GM23338 (cell line): ENCODE measurements at regions not wholly inside any gene's neighbourhood (a gene's known extent, or its start where the extent isn't known, plus 50 kb on each side); places are given as distances from the start of the nearest gene placed in this dataset.

Source experiments
- ATAC-seq: fragments of 200-7000 bp; cut with Tn5 transposase; 3 replicates; pipeline ENCODE4 v1.9.1; 2020
- DNase-seq: peaks from one replicate; pipeline ENCODE4 v3.0.0-alpha.2; 2015; ENCODE audit warnings: low spot score
- H2AFZ ChIP-seq: fragments of 200-600 bp; sonication (generic); 2 replicates; pipeline ENCODE4 v1.8.0; 2016; ENCODE audit warnings: antibody characterized with exemption, mild to moderate bottlenecking, moderate library complexity
- H3F3A ChIP-seq: fragments of 200-600 bp; sonication (generic); replicated peaks from 2 replicates; pipeline ENCODE4 v1.8.0; 2017; ENCODE audit warnings: antibody characterized with exemption, mixed run types, low read depth
- H3K27ac ChIP-seq: fragments of 200-600 bp; sonication (generic); 2 replicates; pipeline ENCODE4 v1.6.1; 2016; ENCODE audit warnings: low read depth
- H3K27me3 ChIP-seq: fragments of 200-600 bp; sonication (generic); 2 replicates; pipeline ENCODE4 v1.8.0; 2016; ENCODE audit warnings: mild to moderate bottlenecking, mixed run types, moderate library complexity; ENCODE audit not compliant: insufficient read depth
- H3K36me3 ChIP-seq: fragments of 200-600 bp; sonication (generic); 2 replicates; pipeline ENCODE4 v1.8.0; 2016; ENCODE audit warnings: mild to moderate bottlenecking; ENCODE audit not compliant: insufficient read depth
- H3K4me1 ChIP-seq: fragments of 200-600 bp; sonication (generic); 2 replicates; pipeline ENCODE4 v1.8.0; 2016; ENCODE audit warnings: mild to moderate bottlenecking, moderate library complexity; ENCODE audit not compliant: insufficient read depth
- H3K4me2 ChIP-seq: fragments of 200-600 bp; sonication (generic); 2 replicates; pipeline ENCODE4 v1.7.1; 2017; ENCODE audit warnings: mixed run types
- H3K4me3 ChIP-seq: fragments of 200-600 bp; sonication (generic); 2 replicates; pipeline ENCODE4 v1.6.1; 2016; ENCODE audit warnings: mixed run types
- H3K79me2 ChIP-seq: fragments of 200-600 bp; sonication (generic); replicated peaks from 2 replicates; pipeline ENCODE4 v1.8.0; 2017; ENCODE audit warnings: mild to moderate bottlenecking; ENCODE audit not compliant: insufficient read depth
- H3K9me2 ChIP-seq: fragments of 200-600 bp; sonication (generic); 2 replicates; pipeline ENCODE4 v1.8.0; 2017; ENCODE audit not compliant: insufficient read depth
- H4K20me1 ChIP-seq: fragments of 200-600 bp; sonication (generic); replicated peaks from 2 replicates; pipeline ENCODE4 v1.8.0; 2017; ENCODE audit warnings: mild to moderate bottlenecking; ENCODE audit not compliant: insufficient read depth
- H3K27ac Mint-ChIP-seq: 2 replicates; pipeline ENCODE4 v1.8.0; 2020; ENCODE audit warnings: inconsistent platforms, mild to moderate bottlenecking, moderate library complexity, mixed read lengths
- H3K27me3 Mint-ChIP-seq: 3 replicates; pipeline ENCODE4 v1.8.0; 2022; ENCODE audit warnings: low read depth, mild to moderate bottlenecking, moderate library complexity, mixed read lengths, inconsistent platforms; ENCODE audit not compliant: insufficient read depth, poor library complexity
- H3K36me3 Mint-ChIP-seq: 3 replicates; pipeline ENCODE4 v1.8.0; 2021; ENCODE audit warnings: low read depth, mild to moderate bottlenecking, inconsistent platforms, moderate library complexity, mixed read lengths
- H3K4me1 Mint-ChIP-seq: 3 replicates; pipeline ENCODE4 v1.8.0; 2020; ENCODE audit warnings: mild to moderate bottlenecking, inconsistent platforms, mixed read lengths
- H3K4me3 Mint-ChIP-seq: 3 replicates; pipeline ENCODE4 v1.8.0; 2021; ENCODE audit warnings: moderate library complexity, mild to moderate bottlenecking, inconsistent platforms, mixed read lengths
- H3K9me3 Mint-ChIP-seq: 3 replicates; pipeline ENCODE4 v1.8.0; 2020; ENCODE audit warnings: moderate library complexity, mild to moderate bottlenecking, inconsistent platforms, mixed read lengths
- CREB1 ChIP-seq: fragments of 250-450 bp; sonication (Bioruptor Pico); IDR thresholded peaks from 2 replicates; pipeline ENCODE4 v1.5.0; 2020; ENCODE audit warnings: low read depth, mild to moderate bottlenecking, moderate library complexity
- EZH2phosphoT487 ChIP-seq: fragments of 200-600 bp; sonication (generic); IDR thresholded peaks from one replicate; pipeline ENCODE4 v1.8.1; 2018; ENCODE audit warnings: antibody characterized with exemption; ENCODE audit not compliant: unreplicated experiment
- JUNB ChIP-seq: IDR thresholded peaks from one replicate; pipeline ENCODE4 v1.6.1; 2016; ENCODE audit warnings: antibody characterized with exemption; ENCODE audit not compliant: unreplicated experiment
- POLR2AphosphoS5 ChIP-seq: IDR thresholded peaks from 2 replicates; pipeline ENCODE4 v1.6.1; 2016; ENCODE audit warnings: antibody characterized with exemption, low read depth
- ZNF331 ChIP-seq: fragments of 250-450 bp; sonication (Bioruptor Pico); IDR thresholded peaks from 2 replicates; pipeline ENCODE4 v1.5.0; 2020; ENCODE audit warnings: low read depth, mild to moderate bottlenecking, moderate library complexity
- TF ChIP-seq, protein P1 (sequence below): fragments of 250-450 bp; sonication (Bioruptor Pico); IDR thresholded peaks from 2 replicates; pipeline ENCODE4 v1.5.0; 2020; ENCODE audit warnings: mild to moderate bottlenecking, moderate library complexity
- TF ChIP-seq, protein P2 (sequence below): IDR thresholded peaks from one replicate; pipeline ENCODE4 v1.6.1; 2018; ENCODE audit warnings: antibody characterized with exemption; ENCODE audit not compliant: unreplicated experiment

- H3K27ac ChIP-seq, result no peak overlapping the region
- H3K9me2 ChIP-seq, result no peaks in the 10 kb centered on the region
- peaks cover 18% of the 10 kb centered on the region for H3K27me3 Mint-ChIP-seq
- ATAC-seq (no peak; the same call in 2 of the 3 replicates), DNase-seq (no peak)
- no peak overlapping the region for H2AFZ ChIP-seq
- no peak overlapping the region for H3K4me2 ChIP-seq
- H3K9me3 Mint-ChIP-seq, result no peaks in the 10 kb centered on the region; the same call in 1 of the 3 replicates
- no peak for TF ChIP-seq ZNF331
- TF ChIP-seq CREB1, result no peak
- TF ChIP-seq, protein P1, sequence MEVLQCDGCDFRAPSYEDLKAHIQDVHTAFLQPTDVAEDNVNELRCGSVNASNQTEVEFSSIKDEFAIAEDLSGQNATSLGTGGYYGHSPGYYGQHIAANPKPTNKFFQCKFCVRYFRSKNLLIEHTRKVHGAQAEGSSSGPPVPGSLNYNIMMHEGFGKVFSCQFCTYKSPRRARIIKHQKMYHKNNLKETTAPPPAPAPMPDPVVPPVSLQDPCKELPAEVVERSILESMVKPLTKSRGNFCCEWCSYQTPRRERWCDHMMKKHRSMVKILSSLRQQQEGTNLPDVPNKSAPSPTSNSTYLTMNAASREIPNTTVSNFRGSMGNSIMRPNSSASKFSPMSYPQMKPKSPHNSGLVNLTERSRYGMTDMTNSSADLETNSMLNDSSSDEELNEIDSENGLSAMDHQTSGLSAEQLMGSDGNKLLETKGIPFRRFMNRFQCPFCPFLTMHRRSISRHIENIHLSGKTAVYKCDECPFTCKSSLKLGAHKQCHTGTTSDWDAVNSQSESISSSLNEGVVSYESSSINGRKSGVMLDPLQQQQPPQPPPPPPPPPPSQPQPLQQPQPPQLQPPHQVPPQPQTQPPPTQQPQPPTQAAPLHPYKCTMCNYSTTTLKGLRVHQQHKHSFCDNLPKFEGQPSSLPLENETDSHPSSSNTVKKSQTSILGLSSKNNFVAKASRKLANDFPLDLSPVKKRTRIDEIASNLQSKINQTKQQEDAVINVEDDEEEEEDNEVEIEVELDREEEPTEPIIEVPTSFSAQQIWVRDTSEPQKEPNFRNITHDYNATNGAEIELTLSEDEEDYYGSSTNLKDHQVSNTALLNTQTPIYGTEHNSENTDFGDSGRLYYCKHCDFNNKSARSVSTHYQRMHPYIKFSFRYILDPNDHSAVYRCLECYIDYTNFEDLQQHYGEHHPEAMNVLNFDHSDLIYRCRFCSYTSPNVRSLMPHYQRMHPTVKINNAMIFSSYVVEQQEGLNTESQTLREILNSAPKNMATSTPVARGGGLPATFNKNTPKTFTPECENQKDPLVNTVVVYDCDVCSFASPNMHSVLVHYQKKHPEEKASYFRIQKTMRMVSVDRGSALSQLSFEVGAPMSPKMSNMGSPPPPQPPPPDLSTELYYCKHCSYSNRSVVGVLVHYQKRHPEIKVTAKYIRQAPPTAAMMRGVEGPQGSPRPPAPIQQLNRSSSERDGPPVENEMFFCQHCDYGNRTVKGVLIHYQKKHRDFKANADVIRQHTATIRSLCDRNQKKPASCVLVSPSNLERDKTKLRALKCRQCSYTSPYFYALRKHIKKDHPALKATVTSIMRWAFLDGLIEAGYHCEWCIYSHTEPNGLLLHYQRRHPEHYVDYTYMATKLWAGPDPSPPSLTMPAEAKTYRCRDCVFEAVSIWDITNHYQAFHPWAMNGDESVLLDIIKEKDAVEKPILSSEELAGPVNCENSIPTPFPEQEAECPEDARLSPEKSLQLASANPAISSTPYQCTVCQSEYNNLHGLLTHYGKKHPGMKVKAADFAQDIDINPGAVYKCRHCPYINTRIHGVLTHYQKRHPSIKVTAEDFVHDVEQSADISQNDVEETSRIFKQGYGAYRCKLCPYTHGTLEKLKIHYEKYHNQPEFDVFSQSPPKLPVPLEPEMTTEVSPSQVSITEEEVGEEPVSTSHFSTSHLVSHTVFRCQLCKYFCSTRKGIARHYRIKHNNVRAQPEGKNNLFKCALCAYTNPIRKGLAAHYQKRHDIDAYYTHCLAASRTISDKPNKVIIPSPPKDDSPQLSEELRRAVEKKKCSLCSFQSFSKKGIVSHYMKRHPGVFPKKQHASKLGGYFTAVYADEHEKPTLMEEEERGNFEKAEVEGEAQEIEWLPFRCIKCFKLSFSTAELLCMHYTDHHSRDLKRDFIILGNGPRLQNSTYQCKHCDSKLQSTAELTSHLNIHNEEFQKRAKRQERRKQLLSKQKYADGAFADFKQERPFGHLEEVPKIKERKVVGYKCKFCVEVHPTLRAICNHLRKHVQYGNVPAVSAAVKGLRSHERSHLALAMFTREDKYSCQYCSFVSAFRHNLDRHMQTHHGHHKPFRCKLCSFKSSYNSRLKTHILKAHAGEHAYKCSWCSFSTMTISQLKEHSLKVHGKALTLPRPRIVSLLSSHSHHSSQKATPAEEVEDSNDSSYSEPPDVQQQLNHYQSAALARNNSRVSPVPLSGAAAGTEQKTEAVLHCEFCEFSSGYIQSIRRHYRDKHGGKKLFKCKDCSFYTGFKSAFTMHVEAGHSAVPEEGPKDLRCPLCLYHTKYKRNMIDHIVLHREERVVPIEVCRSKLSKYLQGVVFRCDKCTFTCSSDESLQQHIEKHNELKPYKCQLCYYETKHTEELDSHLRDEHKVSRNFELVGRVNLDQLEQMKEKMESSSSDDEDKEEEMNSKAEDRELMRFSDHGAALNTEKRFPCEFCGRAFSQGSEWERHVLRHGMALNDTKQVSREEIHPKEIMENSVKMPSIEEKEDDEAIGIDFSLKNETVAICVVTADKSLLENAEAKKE (CRISPR knock-in tag), result no peak
- no peak for TF ChIP-seq POLR2AphosphoS5
- TF ChIP-seq EZH2phosphoT487, result no peak
- TF ChIP-seq, protein P2, sequence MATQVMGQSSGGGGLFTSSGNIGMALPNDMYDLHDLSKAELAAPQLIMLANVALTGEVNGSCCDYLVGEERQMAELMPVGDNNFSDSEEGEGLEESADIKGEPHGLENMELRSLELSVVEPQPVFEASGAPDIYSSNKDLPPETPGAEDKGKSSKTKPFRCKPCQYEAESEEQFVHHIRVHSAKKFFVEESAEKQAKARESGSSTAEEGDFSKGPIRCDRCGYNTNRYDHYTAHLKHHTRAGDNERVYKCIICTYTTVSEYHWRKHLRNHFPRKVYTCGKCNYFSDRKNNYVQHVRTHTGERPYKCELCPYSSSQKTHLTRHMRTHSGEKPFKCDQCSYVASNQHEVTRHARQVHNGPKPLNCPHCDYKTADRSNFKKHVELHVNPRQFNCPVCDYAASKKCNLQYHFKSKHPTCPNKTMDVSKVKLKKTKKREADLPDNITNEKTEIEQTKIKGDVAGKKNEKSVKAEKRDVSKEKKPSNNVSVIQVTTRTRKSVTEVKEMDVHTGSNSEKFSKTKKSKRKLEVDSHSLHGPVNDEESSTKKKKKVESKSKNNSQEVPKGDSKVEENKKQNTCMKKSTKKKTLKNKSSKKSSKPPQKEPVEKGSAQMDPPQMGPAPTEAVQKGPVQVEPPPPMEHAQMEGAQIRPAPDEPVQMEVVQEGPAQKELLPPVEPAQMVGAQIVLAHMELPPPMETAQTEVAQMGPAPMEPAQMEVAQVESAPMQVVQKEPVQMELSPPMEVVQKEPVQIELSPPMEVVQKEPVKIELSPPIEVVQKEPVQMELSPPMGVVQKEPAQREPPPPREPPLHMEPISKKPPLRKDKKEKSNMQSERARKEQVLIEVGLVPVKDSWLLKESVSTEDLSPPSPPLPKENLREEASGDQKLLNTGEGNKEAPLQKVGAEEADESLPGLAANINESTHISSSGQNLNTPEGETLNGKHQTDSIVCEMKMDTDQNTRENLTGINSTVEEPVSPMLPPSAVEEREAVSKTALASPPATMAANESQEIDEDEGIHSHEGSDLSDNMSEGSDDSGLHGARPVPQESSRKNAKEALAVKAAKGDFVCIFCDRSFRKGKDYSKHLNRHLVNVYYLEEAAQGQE, result no peak
- TF ChIP-seq JUNB, result no peak
- no peaks in the 10 kb centered on the region for H4K20me1 ChIP-seq
- peaks cover 16% of the 10 kb centered on the region for H3K4me1 Mint-ChIP-seq
- H3K27ac Mint-ChIP-seq, result no peak overlapping the region
- no peaks in the 10 kb centered on the region for H3K27me3 ChIP-seq
- no peaks in the 10 kb centered on the region for H3K79me2 ChIP-seq
- H3K4me3 ChIP-seq, result no peak overlapping the region
- peaks cover 5% of the 10 kb centered on the region; the same call in 1 of the 2 replicates for H3K4me1 ChIP-seq
- no peaks in the 10 kb centered on the region for H3K36me3 ChIP-seq
- no peaks in the 10 kb centered on the region for H3F3A ChIP-seq
- H3K36me3 Mint-ChIP-seq, result no peaks in the 10 kb centered on the region
- H3K4me3 Mint-ChIP-seq, result no peak overlapping the region
These were observed 199.5 kb downstream of the C9orf50 start for GRCh38 chr9:129421371-129421770.
